ENCODE measurements at regions not wholly inside any gene's neighbourhood (a gene's known extent, or its start where the extent isn't known, plus 50 kb on each side); places are given as distances from the start of the nearest gene placed in this dataset.
A peak's percentile ranks its signal among the peaks of the same experiment; 100 is the strongest.

DNA sequence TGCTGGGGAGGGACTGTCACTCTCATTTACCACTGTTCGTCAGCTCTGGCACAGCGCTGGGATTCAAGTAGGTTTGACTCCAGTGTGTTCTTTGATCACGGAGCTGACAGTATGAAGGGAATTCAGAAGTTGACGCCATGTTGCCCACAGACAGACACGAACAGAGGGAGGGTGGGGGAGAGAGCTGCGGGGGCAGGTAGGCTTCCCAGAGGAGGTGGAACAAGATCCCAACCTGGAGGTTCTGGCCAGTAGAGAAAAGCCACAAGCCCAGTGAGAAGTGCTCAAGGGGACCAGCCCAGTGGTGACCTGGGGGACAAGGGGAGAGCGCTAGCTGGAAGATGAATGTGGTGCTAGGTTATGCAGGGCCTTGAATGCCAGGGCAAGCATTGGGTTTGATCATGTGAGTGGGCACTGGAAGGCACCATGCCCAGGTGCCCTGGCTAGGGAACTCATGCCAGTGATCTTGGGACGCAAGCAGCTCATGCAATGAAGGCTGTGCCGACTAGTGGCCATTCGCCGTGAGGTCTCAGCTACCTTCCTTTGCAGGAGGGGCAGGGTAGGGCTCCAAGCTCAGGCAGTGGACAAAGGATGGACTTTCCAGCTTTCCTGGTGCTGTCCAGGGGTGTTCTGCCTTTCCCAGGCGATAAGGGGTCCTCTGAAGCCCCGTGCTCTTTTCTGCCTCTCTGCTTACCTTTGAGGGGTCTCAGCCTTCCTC is 50.4 kb upstream of the APCDD1L start:
- Histone ChIP-seq H3K4me3 (ENCODE audit: low read depth, low read length) (no peak overlapping the region), H3K27me3 (ENCODE audit: control insufficient read depth, insufficient read depth, low read length) (peaks cover 5% of the 10 kb centered on the region), H3K36me3 (ENCODE audit: control insufficient read depth, insufficient read depth, low read length) (no peaks in the 10 kb centered on the region)
- FAIRE-seq: peak; percentile 28
- TF ChIP-seq, protein P1, sequence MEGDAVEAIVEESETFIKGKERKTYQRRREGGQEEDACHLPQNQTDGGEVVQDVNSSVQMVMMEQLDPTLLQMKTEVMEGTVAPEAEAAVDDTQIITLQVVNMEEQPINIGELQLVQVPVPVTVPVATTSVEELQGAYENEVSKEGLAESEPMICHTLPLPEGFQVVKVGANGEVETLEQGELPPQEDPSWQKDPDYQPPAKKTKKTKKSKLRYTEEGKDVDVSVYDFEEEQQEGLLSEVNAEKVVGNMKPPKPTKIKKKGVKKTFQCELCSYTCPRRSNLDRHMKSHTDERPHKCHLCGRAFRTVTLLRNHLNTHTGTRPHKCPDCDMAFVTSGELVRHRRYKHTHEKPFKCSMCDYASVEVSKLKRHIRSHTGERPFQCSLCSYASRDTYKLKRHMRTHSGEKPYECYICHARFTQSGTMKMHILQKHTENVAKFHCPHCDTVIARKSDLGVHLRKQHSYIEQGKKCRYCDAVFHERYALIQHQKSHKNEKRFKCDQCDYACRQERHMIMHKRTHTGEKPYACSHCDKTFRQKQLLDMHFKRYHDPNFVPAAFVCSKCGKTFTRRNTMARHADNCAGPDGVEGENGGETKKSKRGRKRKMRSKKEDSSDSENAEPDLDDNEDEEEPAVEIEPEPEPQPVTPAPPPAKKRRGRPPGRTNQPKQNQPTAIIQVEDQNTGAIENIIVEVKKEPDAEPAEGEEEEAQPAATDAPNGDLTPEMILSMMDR (IDR thresholded peaks at IDR 0.05; ENCODE audit: insufficient read depth, low read length, severe bottlenecking): no peak
- no peak for DNase-seq (ENCODE audit: low read depth)

All from bronchial epithelial cell (primary cell).